ENCODE measurements at regions not wholly inside any gene's neighbourhood (a gene's known extent, or its start where the extent isn't known, plus 50 kb on each side); places are given as distances from the start of the nearest gene placed in this dataset.

DNA sequence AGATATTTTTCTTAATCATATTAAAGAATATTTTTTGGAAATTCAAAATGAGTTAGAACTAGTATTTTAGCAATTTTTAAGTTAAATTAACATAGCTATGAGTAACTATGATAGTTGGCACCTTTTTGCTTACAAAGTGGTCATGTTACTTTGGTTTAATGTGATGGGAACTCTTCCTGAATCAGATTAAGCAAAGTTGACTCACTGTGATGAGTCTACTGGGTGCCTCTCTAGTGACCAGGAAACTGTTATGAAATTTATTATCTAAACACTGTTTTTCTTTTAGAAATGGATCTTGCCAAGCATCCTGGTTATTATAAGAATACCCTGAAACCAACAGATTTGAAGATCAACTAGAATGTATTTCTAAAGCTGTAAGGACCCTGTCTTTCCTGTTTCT, 985.8 kb downstream of the TRAM1L1 start:
- TF ChIP-seq, protein P1, sequence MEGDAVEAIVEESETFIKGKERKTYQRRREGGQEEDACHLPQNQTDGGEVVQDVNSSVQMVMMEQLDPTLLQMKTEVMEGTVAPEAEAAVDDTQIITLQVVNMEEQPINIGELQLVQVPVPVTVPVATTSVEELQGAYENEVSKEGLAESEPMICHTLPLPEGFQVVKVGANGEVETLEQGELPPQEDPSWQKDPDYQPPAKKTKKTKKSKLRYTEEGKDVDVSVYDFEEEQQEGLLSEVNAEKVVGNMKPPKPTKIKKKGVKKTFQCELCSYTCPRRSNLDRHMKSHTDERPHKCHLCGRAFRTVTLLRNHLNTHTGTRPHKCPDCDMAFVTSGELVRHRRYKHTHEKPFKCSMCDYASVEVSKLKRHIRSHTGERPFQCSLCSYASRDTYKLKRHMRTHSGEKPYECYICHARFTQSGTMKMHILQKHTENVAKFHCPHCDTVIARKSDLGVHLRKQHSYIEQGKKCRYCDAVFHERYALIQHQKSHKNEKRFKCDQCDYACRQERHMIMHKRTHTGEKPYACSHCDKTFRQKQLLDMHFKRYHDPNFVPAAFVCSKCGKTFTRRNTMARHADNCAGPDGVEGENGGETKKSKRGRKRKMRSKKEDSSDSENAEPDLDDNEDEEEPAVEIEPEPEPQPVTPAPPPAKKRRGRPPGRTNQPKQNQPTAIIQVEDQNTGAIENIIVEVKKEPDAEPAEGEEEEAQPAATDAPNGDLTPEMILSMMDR (tag by site-specific recombination; IDR thresholded peaks at IDR 0.05), result no peak
- no peak for TF ChIP-seq ZNF585B (tag by site-specific recombination; IDR thresholded peaks at IDR 0.05)
- no peak for TF ChIP-seq ZNF114 (tag by site-specific recombination; IDR thresholded peaks at IDR 0.05)
- TF ChIP-seq, protein P2, sequence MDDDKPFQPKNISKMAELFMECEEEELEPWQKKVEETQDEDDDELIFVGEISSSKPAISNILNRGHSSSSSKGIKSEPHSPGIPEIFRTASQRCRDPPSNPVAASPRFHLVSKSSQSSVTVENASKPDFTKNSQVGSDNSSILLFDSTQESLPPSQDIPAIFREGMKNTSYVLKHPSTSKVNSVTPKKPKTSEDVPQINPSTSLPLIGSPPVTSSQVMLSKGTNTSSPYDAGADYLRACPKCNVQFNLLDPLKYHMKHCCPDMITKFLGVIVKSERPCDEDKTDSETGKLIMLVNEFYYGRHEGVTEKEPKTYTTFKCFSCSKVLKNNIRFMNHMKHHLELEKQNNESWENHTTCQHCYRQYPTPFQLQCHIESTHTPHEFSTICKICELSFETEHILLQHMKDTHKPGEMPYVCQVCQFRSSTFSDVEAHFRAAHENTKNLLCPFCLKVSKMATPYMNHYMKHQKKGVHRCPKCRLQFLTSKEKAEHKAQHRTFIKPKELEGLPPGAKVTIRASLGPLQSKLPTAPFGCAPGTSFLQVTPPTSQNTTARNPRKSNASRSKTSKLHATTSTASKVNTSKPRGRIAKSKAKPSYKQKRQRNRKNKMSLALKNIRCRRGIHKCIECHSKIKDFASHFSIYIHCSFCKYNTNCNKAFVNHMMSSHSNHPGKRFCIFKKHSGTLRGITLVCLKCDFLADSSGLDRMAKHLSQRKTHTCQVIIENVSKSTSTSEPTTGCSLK (tag by site-specific recombination; IDR thresholded peaks at IDR 0.05), result no peak
- no peak for TF ChIP-seq ZNF677 (tag by site-specific recombination; IDR thresholded peaks at IDR 0.05)
- no peak for TF ChIP-seq ZNF18 (tag by site-specific recombination; IDR thresholded peaks at IDR 0.05)
- no peak for TF ChIP-seq ZNF626 (tag by site-specific recombination; IDR thresholded peaks at IDR 0.05)
- TF ChIP-seq ZSCAN16 (tag by site-specific recombination; IDR thresholded peaks at IDR 0.05), result no peak
